NCI-H526 (cell line): ENCODE measurements at regions not wholly inside any gene's neighbourhood (a gene's known extent, or its start where the extent isn't known, plus 50 kb on each side); places are given as distances from the start of the nearest gene placed in this dataset.

Experiments
- DNase-seq, 2 experiments: peaks; one replicate each; lab custom pipeline; 2025; lab: John Stamatoyannopoulos, UW

DNA sequence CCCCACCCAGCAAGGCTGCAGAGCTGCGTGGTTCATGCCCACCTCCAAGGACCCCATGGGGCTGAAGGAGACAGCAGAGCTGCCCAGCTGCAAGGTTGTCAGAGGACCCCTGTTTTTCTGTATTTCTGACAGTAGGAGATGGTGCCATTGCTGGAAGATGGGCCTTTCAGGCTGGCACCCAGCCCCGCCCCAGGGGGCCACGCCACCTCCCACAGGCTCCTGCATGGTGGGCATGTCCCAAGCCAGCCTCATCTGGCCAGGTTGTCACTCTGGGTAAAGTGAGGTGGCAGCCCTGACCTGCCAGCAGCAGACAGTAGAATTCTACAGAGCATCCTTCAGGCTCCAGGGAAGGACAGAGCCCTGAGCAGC is 75.5 kb upstream of the RET start:
- no peak for DNase-seq

DNA sequence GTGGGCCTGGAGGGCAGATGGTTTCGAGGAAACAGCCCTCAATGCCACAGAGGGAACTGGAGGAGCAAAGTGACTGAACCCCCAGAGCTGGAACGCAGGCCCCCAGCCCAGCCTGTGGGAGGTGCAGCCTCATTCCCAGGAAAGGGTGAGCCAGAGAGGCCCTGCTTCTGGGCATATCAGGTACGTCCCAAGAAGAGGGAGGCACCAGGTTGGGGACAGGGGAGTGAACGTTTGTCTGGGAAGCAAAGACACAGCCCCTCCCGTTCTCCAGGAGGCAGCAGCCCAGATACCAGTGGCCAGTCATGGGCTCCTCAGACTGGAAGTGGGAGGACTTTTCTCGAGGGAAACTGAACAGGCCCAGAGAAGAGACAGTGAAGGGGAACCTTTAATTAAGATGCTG is 74.3 kb upstream of the RET start:
- no peak for DNase-seq

DNA sequence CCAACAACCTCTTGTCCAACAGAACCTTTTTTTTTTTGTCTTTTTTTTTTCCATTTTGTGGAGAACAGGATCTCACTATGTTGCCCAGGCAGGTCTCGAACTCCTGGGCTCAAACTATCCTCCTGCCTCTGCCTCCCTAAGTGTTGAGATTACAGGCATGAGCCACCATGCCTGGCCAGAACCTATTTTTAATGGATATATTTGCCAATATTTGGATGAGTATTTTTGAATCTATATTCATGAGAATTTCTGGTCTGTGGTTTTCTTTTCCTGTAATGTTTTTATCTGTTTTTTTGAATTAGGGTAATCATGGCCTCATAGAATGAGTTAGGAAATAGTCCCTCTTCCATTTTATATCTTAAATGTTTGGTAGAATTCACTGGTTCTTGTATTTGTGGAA is 70.4 kb upstream of the RET start:
- no peak for DNase-seq

DNA sequence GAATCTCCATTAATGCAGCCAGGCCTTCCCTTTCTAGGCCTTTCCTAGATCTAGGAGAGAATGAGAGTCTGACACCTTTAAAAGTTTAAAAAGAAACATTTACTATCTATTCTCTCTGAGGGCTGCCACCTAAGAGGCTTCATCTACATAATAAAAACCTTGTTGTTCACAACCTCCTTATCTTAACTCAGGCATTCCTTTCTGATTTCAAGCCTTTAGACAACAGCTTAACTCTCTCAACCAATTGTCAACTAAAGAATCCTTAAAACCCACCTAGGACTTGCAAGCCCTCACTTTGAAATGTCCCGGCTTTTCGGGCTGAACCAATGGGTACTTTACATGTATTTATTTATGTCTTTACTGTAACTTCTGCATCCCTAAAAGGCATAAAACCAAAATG is 64.3 kb upstream of the RET start:
- no peak for DNase-seq

DNA sequence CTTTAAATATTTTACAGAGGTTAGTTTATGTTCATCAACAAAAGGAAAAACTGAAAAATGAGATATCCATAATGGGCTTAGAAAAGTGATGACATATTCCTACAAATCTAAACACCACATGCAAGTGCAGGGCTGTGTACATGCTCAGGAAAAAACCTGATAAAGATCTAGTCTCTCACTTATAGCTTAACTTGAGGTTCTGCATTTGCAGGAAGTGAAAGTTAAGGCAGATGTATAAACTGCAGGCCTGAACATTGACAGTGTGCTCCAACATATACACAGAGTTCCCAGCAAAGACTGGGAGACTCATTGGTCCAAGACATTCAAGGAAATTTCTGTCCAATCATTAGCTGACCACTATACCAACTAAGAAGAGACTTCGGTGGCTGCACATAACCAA is 63.8 kb upstream of the RET start:
- DNase-seq = no peak

DNA sequence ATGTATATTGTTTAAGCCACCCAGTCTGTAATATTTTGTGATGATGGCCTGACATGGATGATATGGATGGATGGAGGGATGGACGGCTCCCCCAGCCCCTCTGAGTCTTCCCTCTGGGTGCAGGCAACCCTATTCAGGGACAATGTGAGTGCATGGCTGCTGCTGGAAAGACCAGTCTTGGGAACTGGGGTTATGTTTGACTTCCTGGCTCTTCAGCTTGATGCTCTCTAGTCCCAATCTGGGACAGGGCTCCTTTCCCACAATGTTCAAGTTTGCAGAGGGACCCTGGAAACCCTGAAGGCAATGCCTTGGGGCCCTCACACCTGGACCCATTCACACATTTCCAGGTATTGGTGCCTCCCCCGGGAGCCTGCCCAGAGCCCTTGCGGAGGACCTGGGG is 52.3 kb upstream of the RET start:
- no peak for DNase-seq

DNA sequence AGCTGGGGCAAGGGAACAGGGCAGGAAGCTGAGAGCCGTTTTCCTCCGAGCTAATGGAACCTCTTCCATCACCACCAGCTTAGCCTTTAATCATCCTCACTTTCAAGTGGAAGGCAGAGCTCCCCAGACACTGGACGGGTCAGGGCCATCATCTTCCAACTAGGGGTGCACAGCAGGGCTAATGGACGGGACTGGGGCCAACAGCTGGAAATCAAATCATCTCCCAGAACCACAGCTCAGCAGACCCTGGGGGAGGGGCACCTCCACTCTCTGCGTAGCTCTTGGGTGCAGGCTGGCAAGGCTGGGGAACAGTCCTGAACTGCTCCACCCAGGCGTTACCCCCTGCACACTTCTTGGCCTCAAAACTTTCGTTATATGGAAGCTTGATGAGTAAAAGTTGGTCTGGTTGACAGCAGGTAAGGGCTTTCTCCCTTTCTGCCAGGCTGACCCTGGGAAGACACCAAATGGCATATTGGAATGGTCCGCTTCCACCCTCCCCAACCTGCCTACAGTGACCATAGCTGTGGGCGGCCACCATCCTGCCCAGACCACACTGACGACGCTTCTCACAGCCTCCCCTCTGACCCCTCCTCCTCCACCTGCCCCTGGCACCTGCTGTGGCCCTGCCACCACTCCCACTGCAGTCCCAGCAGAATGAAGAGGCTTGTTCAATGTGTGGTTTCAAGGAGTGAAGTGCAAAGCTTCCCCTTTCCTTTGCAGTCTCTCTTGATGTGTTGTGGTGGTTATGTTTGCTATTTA is 51.7 kb upstream of the RET start:
- no peak for DNase-seq

DNA sequence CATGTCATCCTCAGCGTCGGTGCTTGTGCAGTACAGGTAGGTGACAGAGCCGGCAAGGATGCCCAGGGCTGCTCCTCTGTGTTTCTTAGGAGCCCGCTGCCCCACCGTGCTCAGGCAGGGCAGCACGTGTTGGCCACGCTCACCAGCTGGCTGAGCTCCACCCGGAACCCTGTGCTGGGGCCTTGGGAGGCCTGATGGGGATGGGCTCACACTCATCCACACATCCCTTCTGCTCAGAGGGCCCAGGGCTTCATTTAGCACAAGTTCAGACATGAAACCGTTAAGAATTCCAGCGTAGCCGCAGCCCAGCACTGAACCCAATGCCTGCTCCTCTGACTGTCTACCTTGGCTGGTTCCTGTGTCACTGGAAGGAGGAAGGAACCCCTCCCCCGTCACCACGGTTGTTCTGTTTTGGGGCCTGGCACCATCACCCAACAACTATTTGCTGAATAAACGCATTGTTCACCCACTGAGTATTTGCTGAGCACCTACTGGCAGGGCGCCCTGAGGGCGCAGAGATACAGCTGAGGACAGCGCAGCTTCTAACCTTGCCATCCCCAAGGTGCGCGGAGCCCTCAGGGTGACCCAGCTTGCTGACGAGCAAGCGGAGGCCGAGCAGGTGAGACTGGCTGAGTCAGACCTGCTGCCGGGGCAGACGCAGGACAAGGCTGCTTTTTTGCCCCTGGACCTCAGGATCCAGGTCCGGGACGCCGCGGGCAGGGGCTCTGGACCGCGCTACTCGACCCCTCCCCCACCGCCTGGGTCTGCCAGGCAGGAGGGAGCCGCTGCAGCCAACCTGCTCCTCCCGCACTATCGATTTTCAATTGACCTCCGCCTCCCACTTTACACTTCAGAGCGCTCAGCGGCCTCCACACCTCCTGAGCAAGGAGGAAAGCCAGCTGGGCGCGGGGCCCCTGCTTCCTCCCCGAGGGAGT is 50.6 kb upstream of the RET start:
- DNase-seq = no peak
